Endothelial cell of umbilical vein (primary cell): ENCODE measurements at regions not wholly inside any gene's neighbourhood (a gene's known extent, or its start where the extent isn't known, plus 50 kb on each side); places are given as distances from the start of the nearest gene placed in this dataset.

Experiments used
- EZH2 ChIP-seq: IDR thresholded peaks from 2 replicates; pipeline ENCODE4 v1.6.1; 2012; ENCODE audit warnings: borderline replicate concordance, low read depth, mild to moderate bottlenecking, moderate library complexity, low read length, inconsistent platforms; ENCODE audit not compliant: severe bottlenecking
- MAX ChIP-seq: IDR thresholded peaks from 2 replicates; pipeline ENCODE4 v1.6.1; 2011; ENCODE audit not compliant: insufficient read depth, insufficient read length
- MYC ChIP-seq: IDR thresholded peaks from one replicate; pipeline ENCODE4 v1.6.1; 2011; ENCODE audit warnings: mild to moderate bottlenecking, low read depth, low read length
- POLR2A ChIP-seq: IDR thresholded peaks from 2 replicates; pipeline ENCODE4 v1.6.1; 2012; ENCODE audit warnings: low read depth, mild to moderate bottlenecking, control low read depth, low read length
- POLR2AphosphoS5 ChIP-seq: IDR thresholded peaks from 2 replicates; pipeline ENCODE4 v1.6.1; 2012; ENCODE audit warnings: low read depth, mild to moderate bottlenecking, control low read depth, low read length, moderate library complexity; ENCODE audit not compliant: insufficient read depth
- TF ChIP-seq, protein P1 (sequence below), 2 donors: IDR thresholded peaks; 1 replicate in 1 of 2; 2 replicates in 1 of 2; pipeline ENCODE4 v1.5.1; 2011; ENCODE audit warnings: low read length in 2 of 2, mild to moderate bottlenecking in 2 of 2, moderate library complexity in 2 of 2, control low read depth in 1 of 2, inconsistent platforms in 1 of 2, low read depth in 1 of 2; ENCODE audit not compliant: insufficient read depth in 1 of 2; ENCODE audit errors: extremely low read depth in 1 of 2

- TF ChIP-seq, protein P1, sequence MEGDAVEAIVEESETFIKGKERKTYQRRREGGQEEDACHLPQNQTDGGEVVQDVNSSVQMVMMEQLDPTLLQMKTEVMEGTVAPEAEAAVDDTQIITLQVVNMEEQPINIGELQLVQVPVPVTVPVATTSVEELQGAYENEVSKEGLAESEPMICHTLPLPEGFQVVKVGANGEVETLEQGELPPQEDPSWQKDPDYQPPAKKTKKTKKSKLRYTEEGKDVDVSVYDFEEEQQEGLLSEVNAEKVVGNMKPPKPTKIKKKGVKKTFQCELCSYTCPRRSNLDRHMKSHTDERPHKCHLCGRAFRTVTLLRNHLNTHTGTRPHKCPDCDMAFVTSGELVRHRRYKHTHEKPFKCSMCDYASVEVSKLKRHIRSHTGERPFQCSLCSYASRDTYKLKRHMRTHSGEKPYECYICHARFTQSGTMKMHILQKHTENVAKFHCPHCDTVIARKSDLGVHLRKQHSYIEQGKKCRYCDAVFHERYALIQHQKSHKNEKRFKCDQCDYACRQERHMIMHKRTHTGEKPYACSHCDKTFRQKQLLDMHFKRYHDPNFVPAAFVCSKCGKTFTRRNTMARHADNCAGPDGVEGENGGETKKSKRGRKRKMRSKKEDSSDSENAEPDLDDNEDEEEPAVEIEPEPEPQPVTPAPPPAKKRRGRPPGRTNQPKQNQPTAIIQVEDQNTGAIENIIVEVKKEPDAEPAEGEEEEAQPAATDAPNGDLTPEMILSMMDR (IDR thresholded peaks at IDR 0.05; ENCODE audit: extremely low read depth in 1 of 2, insufficient read depth in 1 of 2, low read depth in 1 of 2, low read length in 2 of 2) = no peak
- TF ChIP-seq POLR2A (no peak), EZH2 (no peak), MAX (no peak), POLR2AphosphoS5 (no peak), MYC (no peak)
Observed at GRCh38 chr3:110493438-110494092, 578.1 kb upstream of the NECTIN3 start.
